ENCODE measurements at regions not wholly inside any gene's neighbourhood (a gene's known extent, or its start where the extent isn't known, plus 50 kb on each side); places are given as distances from the start of the nearest gene placed in this dataset.

- no peak for TF ChIP-seq MYC (IDR thresholded peaks at IDR 0.05; ENCODE audit: low read depth, low read length)
- TF ChIP-seq, protein P1, sequence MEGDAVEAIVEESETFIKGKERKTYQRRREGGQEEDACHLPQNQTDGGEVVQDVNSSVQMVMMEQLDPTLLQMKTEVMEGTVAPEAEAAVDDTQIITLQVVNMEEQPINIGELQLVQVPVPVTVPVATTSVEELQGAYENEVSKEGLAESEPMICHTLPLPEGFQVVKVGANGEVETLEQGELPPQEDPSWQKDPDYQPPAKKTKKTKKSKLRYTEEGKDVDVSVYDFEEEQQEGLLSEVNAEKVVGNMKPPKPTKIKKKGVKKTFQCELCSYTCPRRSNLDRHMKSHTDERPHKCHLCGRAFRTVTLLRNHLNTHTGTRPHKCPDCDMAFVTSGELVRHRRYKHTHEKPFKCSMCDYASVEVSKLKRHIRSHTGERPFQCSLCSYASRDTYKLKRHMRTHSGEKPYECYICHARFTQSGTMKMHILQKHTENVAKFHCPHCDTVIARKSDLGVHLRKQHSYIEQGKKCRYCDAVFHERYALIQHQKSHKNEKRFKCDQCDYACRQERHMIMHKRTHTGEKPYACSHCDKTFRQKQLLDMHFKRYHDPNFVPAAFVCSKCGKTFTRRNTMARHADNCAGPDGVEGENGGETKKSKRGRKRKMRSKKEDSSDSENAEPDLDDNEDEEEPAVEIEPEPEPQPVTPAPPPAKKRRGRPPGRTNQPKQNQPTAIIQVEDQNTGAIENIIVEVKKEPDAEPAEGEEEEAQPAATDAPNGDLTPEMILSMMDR (IDR thresholded peaks at IDR 0.05; ENCODE audit: extremely low read depth in 1 of 2, insufficient read depth in 1 of 2, low read depth in 1 of 2, low read length in 2 of 2), result no peak
- no peak for TF ChIP-seq JUN (IDR thresholded peaks at IDR 0.05; ENCODE audit: borderline replicate concordance, insufficient read depth, insufficient read length, low read depth)
- TF ChIP-seq POLR2AphosphoS5 (IDR thresholded peaks at IDR 0.05; ENCODE audit: insufficient read depth, low read depth, low read length), result no peak
- no peak for TF ChIP-seq FOS (IDR thresholded peaks at IDR 0.05; ENCODE audit: borderline replicate concordance, insufficient read depth, low read length)
- H3K9ac ChIP-seq (replicated peaks; ENCODE audit: extremely low read depth, insufficient read depth, low read length), result no peak overlapping the region
- intact Hi-C loops (cut with micrococcal nuclease), result no loop called here
- no peaks in the 10 kb centered on the region for H4K20me1 ChIP-seq (replicated peaks; ENCODE audit: control insufficient read depth, extremely low read depth, insufficient read depth, low read length)
- BruUV-seq (replicated peaks), result no TSS peak
- DNase-seq (ENCODE audit: low read depth, low spot score), result no peak
- no peaks in the 10 kb centered on the region for H3K4me1 ChIP-seq (ENCODE audit: control insufficient read depth, extremely low read depth, insufficient read depth, low read length)
- ChIA-PET CTCF (no interaction called here), POLR2A (no interaction called here)
- no peaks in the 10 kb centered on the region for H3K36me3 ChIP-seq (ENCODE audit: control insufficient read depth in 2 of 2, extremely low read depth in 1 of 2, insufficient read depth in 2 of 2, low read length in 2 of 2)
- no peaks in the 10 kb centered on the region for H3K9me3 ChIP-seq (replicated peaks; ENCODE audit: control insufficient read depth, insufficient read depth, low read length)
- H3K4me2 ChIP-seq (ENCODE audit: insufficient read depth, low read length), result no peak overlapping the region
- H3K4me3 ChIP-seq (replicated peaks in 1 of 3; ENCODE audit: insufficient read depth in 1 of 3, low read depth in 1 of 3, low read length in 3 of 3), result no peak overlapping the region
- H3K79me2 ChIP-seq (ENCODE audit: control insufficient read depth, insufficient read depth, low read length), result no peaks in the 10 kb centered on the region
- FAIRE-seq, result no peak
- no peaks in the 10 kb centered on the region for H3K9me1 ChIP-seq (replicated peaks; ENCODE audit: control insufficient read depth, extremely low read depth, insufficient read depth, low read length)
- no peak overlapping the region for H3K27ac ChIP-seq (ENCODE audit: insufficient read depth, low read depth, low read length)
- H2AFZ ChIP-seq (ENCODE audit: low read depth, low read length), result no peak overlapping the region
- no peaks in the 10 kb centered on the region for H3K27me3 ChIP-seq (ENCODE audit: control insufficient read depth in 2 of 2, insufficient read depth in 2 of 2, low read length in 2 of 2)
- dilution Hi-C loops (cut with MboI; ENCODE audit: extremely low pct_ligation_motif_present, low sequenced_read_pairs), result no loop called here
Observed at GRCh38 chr14:38129705-38130104, 78.0 kb upstream of the SSTR1 start.

DNA sequence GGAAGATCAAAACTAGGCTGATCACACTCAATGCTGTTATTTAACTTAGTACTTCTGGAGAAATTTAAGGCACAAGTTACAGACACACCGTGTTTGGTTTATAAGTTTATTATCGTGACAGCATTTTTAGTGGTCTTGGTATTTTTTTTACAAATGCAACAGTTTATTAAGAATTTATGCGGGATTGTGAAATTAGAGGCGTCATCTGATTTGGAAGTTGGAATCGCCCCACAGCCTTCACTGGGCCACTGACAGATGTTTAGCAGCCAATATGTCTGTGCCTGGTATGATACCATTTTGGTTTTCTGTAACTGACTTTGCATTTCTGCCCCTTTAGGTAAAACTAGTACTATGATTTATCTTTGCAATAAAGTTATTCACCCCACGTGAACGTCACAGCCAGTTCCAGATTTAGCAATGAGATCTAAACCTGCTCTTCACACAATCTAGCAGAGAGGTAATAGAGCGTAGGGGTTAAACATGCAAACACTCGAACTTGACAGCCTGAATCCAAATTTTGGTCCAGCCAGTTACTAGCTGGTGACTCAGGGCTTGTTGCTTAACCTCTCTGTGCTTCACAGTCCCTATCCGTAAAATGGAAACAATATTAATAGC lies 73.2 kb upstream of the SSTR1 start:
- dilution Hi-C loops (cut with MboI; ENCODE audit: extremely low pct_ligation_motif_present, low sequenced_read_pairs), result no loop called here

More for the DNA sequence above, 73.2 kb upstream of the SSTR1 start:
- Histone ChIP-seq H3K4me3 (replicated peaks in 1 of 3; ENCODE audit: insufficient read depth in 1 of 3, low read depth in 1 of 3, low read length in 3 of 3) (no peak overlapping the region), H4K20me1 (replicated peaks; ENCODE audit: control insufficient read depth, extremely low read depth, insufficient read depth, low read length) (no peaks in the 10 kb centered on the region), H3K4me2 (ENCODE audit: insufficient read depth, low read length) (no peak overlapping the region), H3K9me1 (replicated peaks; ENCODE audit: control insufficient read depth, extremely low read depth, insufficient read depth, low read length) (no peaks in the 10 kb centered on the region), H3K4me1 (ENCODE audit: control insufficient read depth, extremely low read depth, insufficient read depth, low read length) (no peaks in the 10 kb centered on the region), H3K9ac (replicated peaks; ENCODE audit: extremely low read depth, insufficient read depth, low read length) (no peak overlapping the region), H3K27me3 (ENCODE audit: control insufficient read depth in 2 of 2, insufficient read depth in 2 of 2, low read length in 2 of 2) (no peaks in the 10 kb centered on the region), H3K36me3 (ENCODE audit: control insufficient read depth in 2 of 2, extremely low read depth in 1 of 2, insufficient read depth in 2 of 2, low read length in 2 of 2) (no peaks in the 10 kb centered on the region), H3K9me3 (replicated peaks; ENCODE audit: control insufficient read depth, insufficient read depth, low read length) (no peaks in the 10 kb centered on the region), H2AFZ (ENCODE audit: low read depth, low read length) (no peak overlapping the region), H3K79me2 (ENCODE audit: control insufficient read depth, insufficient read depth, low read length) (no peaks in the 10 kb centered on the region), H3K27ac (ENCODE audit: insufficient read depth, low read depth, low read length) (no peak overlapping the region)
- TF ChIP-seq, protein P2, sequence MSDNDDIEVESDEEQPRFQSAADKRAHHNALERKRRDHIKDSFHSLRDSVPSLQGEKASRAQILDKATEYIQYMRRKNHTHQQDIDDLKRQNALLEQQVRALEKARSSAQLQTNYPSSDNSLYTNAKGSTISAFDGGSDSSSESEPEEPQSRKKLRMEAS (IDR thresholded peaks at IDR 0.05; ENCODE audit: insufficient read depth, insufficient read length), result no peak
- no peak for TF ChIP-seq JUN (IDR thresholded peaks at IDR 0.05; ENCODE audit: borderline replicate concordance, insufficient read depth, insufficient read length, low read depth)
- no peak for TF ChIP-seq GATA2 (IDR thresholded peaks at IDR 0.05; ENCODE audit: insufficient read depth, insufficient read length, low read depth, low read length)
- TF ChIP-seq FOS (IDR thresholded peaks at IDR 0.05; ENCODE audit: borderline replicate concordance, insufficient read depth, low read length), result no peak
- TF ChIP-seq, protein P1 (IDR thresholded peaks at IDR 0.05; ENCODE audit: extremely low read depth in 1 of 2, insufficient read depth in 1 of 2, low read depth in 1 of 2, low read length in 2 of 2), result no peak
- TF ChIP-seq POLR2AphosphoS5 (IDR thresholded peaks at IDR 0.05; ENCODE audit: insufficient read depth, low read depth, low read length), result no peak
- TF ChIP-seq EZH2 (IDR thresholded peaks at IDR 0.05; ENCODE audit: borderline replicate concordance, low read depth, low read length, severe bottlenecking), result no peak
- no peak for TF ChIP-seq POLR2A (IDR thresholded peaks at IDR 0.05; ENCODE audit: low read depth, low read length)
- TF ChIP-seq MYC (IDR thresholded peaks at IDR 0.05; ENCODE audit: low read depth, low read length), result no peak
- no TSS peak for BruUV-seq (replicated peaks)
- CTCF ChIA-PET, result interaction anchor here (2.2 kb wide), 1 partner anchor 9 kb away, joined by 5 read pairs; no protein-coding TSS in a partner anchor
- DNase-seq (ENCODE audit: low read depth, low spot score) (no peak), FAIRE-seq (no peak)
- intact Hi-C loops (cut with micrococcal nuclease), result no loop called here
- POLR2A ChIA-PET, result no interaction called here
